ENCODE measurements at regions not wholly inside any gene's neighbourhood (a gene's known extent, or its start where the extent isn't known, plus 50 kb on each side); places are given as distances from the start of the nearest gene placed in this dataset.
"Not testable (repeated sequence)": the region's sequence is repeated elsewhere in the genome, so short reads cannot be mapped to it uniquely, and the experiment has no call there.

GRCh38 chr17:54353789-54354525, 531.2 kb downstream of the KIF2B start:
- H3K36me3 ChIP-seq (ENCODE audit: control insufficient read depth, insufficient read depth, low read length): no peaks in the 10 kb centered on the region
- intact Hi-C loops (cut with micrococcal nuclease; ENCODE audit: unreplicated experiment): no loop called here
- TF ChIP-seq CTCF (IDR thresholded peaks at IDR 0.05; ENCODE audit: insufficient read depth in 1 of 2, low read depth in 1 of 2, low read length in 1 of 2, severe bottlenecking in 1 of 2, unreplicated experiment in 1 of 2): no peak
- H3K4me3 ChIP-seq (ENCODE audit: low read depth, low read length): no peak overlapping the region
- ChIA-PET CTCF (no interaction called here), POLR2A (no interaction called here)
- no TSS peak for BruUV-seq (replicated peaks)
- Mint-ChIP-seq H3K27ac (ENCODE audit: unreplicated experiment) (no peak overlapping the region), H3K27me3 (ENCODE audit: insufficient read depth, unreplicated experiment) (no peaks in the 10 kb centered on the region), H3K9me3 (ENCODE audit: unreplicated experiment) (peaks cover 32% of the 10 kb centered on the region), H3K4me1 (ENCODE audit: low read depth, unreplicated experiment) (no peaks in the 10 kb centered on the region), H3K4me3 (ENCODE audit: unreplicated experiment) (no peak overlapping the region), H3K36me3 (ENCODE audit: insufficient read depth, unreplicated experiment) (no peaks in the 10 kb centered on the region)
- no peaks in the 10 kb centered on the region for H3K9me3 ChIP-seq
- no peak for DNase-seq
- H3K27me3 ChIP-seq (replicated peaks; ENCODE audit: control insufficient read depth, insufficient read depth, low read length): no peaks in the 10 kb centered on the region
- peaks cover 4% of the 10 kb centered on the region; the same call in 1 of the 2 replicates for H3K4me1 ChIP-seq

GRCh38 chr17:54361073-54361472, 538.3 kb downstream of the KIF2B start:
- CTCF ChIA-PET; H3K36me3 ChIP-seq (ENCODE audit: control insufficient read depth, insufficient read depth, low read length); H3K27ac Mint-ChIP-seq (ENCODE audit: unreplicated experiment); H3K4me1 Mint-ChIP-seq (ENCODE audit: low read depth, unreplicated experiment); intact Hi-C loops (cut with micrococcal nuclease; ENCODE audit: unreplicated experiment); H3K27me3 ChIP-seq (replicated peaks; ENCODE audit: control insufficient read depth, insufficient read depth, low read length); H3K9me3 Mint-ChIP-seq (ENCODE audit: unreplicated experiment); H3K9me3 ChIP-seq; H3K27me3 Mint-ChIP-seq (ENCODE audit: insufficient read depth, unreplicated experiment); DNase-seq; H3K36me3 Mint-ChIP-seq (ENCODE audit: insufficient read depth, unreplicated experiment); H3K4me1 ChIP-seq; POLR2A ChIA-PET; H3K4me3 Mint-ChIP-seq (ENCODE audit: unreplicated experiment); H3K4me3 ChIP-seq (ENCODE audit: low read depth, low read length); BruUV-seq (replicated peaks): not testable (repeated sequence)

- H3K27ac Mint-ChIP-seq (ENCODE audit: unreplicated experiment): no peak overlapping the region
Measured at GRCh38 chr17:54368906-54369305, 531.7 kb upstream of the TOM1L1 start.

More at GRCh38 chr17:54368906-54369305, 531.7 kb upstream of the TOM1L1 start:
- intact Hi-C loops (cut with micrococcal nuclease; ENCODE audit: unreplicated experiment): no loop called here
- CTCF ChIA-PET: no interaction called here
- POLR2A ChIA-PET: no interaction called here
- no peaks in the 10 kb centered on the region for H3K36me3 Mint-ChIP-seq (ENCODE audit: insufficient read depth, unreplicated experiment)
- H3K9me3 Mint-ChIP-seq (ENCODE audit: unreplicated experiment): no peaks in the 10 kb centered on the region
- H3K9me3 ChIP-seq: no peaks in the 10 kb centered on the region
- H3K4me1 ChIP-seq: no peaks in the 10 kb centered on the region
- no TSS peak for BruUV-seq (replicated peaks)
- no peaks in the 10 kb centered on the region for H3K27me3 Mint-ChIP-seq (ENCODE audit: insufficient read depth, unreplicated experiment)
- TF ChIP-seq CTCF (IDR thresholded peaks at IDR 0.05; ENCODE audit: insufficient read depth in 1 of 2, low read depth in 1 of 2, low read length in 1 of 2, severe bottlenecking in 1 of 2, unreplicated experiment in 1 of 2): no peak
- no peak overlapping the region for H3K4me3 ChIP-seq (ENCODE audit: low read depth, low read length)
- H3K4me3 Mint-ChIP-seq (ENCODE audit: unreplicated experiment): no peak overlapping the region
- H3K36me3 ChIP-seq (ENCODE audit: control insufficient read depth, insufficient read depth, low read length): no peaks in the 10 kb centered on the region
- no peaks in the 10 kb centered on the region for H3K4me1 Mint-ChIP-seq (ENCODE audit: low read depth, unreplicated experiment)
- H3K27me3 ChIP-seq (replicated peaks; ENCODE audit: control insufficient read depth, insufficient read depth, low read length): no peaks in the 10 kb centered on the region
- DNase-seq: no peak
